DOHH2 (cell line): ENCODE measurements at regions not wholly inside any gene's neighbourhood (a gene's known extent, or its start where the extent isn't known, plus 50 kb on each side); places are given as distances from the start of the nearest gene placed in this dataset.

Experiments used
- CTCF ChIP-seq: fragments of 200-600 bp; sonication (generic); IDR thresholded peaks from one replicate; pipeline ENCODE4 v1.5.1; 2014; ENCODE audit warnings: antibody characterized with exemption, mild to moderate bottlenecking, low read depth, low read length; ENCODE audit not compliant: poor library complexity, severe bottlenecking
- EZH2phosphoT487 ChIP-seq: fragments of 200-600 bp; sonication (generic); IDR thresholded peaks from 2 replicates; pipeline ENCODE4 v1.6.1; 2017; ENCODE audit warnings: borderline replicate concordance, mild to moderate bottlenecking, antibody characterized with exemption, low read length, moderate library complexity, mixed read lengths

GRCh38 chr2:125207431-125207830, 1182.3 kb downstream of the CNTNAP5 start:
- TF ChIP-seq CTCF (no peak), EZH2phosphoT487 (no peak)
